ENCODE measurements at regions not wholly inside any gene's neighbourhood (a gene's known extent, or its start where the extent isn't known, plus 50 kb on each side); places are given as distances from the start of the nearest gene placed in this dataset.
"Not testable (repeated sequence)": the region's sequence is repeated elsewhere in the genome, so short reads cannot be mapped to it uniquely, and the experiment has no call there.

DNA sequence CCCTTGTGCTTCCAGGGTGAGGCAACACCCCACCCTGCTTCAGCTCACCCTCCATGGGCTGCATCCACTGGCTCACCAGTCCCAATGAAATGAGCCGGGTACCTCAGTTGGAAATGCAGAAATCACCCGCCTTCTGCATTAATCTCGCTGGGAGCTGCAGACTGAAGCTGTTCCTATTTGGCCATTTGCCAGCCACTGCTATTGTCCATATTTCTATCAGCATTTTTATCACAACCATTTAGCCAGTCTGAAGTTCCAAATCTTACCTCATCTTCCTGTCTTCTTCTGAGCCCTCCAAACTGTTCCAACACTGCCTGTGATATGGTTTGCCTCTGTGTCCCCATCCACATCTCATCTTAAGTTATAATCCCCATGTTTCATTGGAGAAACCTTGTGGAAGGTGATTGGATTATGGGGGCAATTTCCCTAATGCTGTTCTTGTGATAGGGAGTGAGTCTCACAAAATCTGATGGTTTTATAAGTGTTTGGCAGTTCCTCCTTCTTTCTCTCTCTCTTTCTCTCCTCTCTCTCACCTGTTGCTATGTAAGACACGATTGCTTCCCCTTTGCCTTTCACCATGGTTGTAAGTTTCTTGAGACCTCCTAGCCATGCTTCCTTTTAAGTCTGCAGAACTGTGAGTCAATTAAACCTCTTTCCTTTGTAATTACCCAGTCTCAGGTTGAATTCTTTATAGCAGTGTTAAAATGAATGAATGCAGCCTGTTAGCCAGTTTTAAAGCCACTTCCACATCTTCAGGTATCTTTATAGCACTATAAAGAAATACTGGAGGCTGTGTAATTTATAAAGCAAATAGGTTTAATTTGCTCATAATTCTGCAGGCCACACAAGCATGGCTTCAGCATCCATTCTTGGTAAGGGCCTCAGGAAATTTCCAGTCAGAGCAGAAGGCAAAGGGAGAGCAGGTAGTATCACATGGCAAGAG, 203.5 kb downstream of the FCRL5 start:
- no peak for DNase-seq (ENCODE audit: low read depth)
- TF ChIP-seq, protein P1, sequence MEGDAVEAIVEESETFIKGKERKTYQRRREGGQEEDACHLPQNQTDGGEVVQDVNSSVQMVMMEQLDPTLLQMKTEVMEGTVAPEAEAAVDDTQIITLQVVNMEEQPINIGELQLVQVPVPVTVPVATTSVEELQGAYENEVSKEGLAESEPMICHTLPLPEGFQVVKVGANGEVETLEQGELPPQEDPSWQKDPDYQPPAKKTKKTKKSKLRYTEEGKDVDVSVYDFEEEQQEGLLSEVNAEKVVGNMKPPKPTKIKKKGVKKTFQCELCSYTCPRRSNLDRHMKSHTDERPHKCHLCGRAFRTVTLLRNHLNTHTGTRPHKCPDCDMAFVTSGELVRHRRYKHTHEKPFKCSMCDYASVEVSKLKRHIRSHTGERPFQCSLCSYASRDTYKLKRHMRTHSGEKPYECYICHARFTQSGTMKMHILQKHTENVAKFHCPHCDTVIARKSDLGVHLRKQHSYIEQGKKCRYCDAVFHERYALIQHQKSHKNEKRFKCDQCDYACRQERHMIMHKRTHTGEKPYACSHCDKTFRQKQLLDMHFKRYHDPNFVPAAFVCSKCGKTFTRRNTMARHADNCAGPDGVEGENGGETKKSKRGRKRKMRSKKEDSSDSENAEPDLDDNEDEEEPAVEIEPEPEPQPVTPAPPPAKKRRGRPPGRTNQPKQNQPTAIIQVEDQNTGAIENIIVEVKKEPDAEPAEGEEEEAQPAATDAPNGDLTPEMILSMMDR (IDR thresholded peaks at IDR 0.05; ENCODE audit: low read depth, low read length, missing control alignments), result no peak
- H3K4me3 ChIP-seq (ENCODE audit: low read depth, low read length), result no peak overlapping the region
- in situ Hi-C loops (cut with HindIII; ENCODE audit: low sequenced_read_pairs), result no loop called here

DNA sequence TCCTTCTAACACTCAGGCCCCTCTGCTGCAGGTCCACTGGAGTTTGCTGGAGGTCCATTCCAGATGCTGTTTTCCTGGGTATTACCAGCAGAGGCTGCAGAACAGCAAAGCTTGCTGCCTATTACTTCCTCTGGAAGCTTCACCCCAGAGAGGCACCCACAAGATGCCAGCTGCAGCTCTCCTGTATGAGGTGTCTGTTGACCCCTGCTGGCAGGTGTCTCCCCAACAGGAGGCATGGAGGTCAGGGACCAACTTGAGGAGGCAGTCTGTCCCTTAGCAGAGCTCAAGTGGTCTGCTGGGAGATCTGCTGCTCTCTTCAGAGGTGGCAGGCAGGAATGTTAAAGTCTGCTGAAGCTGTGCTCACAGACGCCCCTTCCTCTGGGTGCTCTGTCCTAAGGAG, 204.8 kb downstream of the FCRL5 start:
- TF ChIP-seq, protein P1 (IDR thresholded peaks at IDR 0.05; ENCODE audit: low read depth, low read length, missing control alignments), result no peak

DNA sequence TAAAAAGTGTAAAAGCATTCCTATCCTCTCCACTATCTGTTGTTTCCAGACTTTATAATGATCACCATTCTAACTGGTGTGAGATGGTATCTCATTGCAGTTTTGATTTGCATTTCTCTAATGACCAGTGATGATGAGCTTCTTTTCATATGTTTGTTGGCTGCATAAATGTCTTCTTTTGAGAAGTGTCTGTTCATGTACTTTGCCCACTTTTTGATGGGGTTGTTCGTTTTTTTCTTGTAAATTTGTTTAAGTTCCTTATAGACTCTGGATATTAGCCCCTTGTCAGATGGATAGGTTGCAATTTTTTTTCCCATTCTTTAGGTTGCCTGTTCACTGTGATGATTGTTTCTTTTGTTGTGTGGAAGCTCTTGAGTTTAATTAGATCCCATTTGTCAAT, 199.6 kb upstream of the ETV3 start:
- DNase-seq (ENCODE audit: low read depth); in situ Hi-C loops (cut with HindIII; ENCODE audit: low sequenced_read_pairs); H3K4me3 ChIP-seq (ENCODE audit: low read depth, low read length): not testable (repeated sequence)

More for the DNA sequence above, 204.8 kb downstream of the FCRL5 start:
- no peak overlapping the region for H3K4me3 ChIP-seq (ENCODE audit: low read depth, low read length)
- no peak for DNase-seq (ENCODE audit: low read depth)
- in situ Hi-C loops (cut with HindIII; ENCODE audit: low sequenced_read_pairs), result no loop called here

DNA sequence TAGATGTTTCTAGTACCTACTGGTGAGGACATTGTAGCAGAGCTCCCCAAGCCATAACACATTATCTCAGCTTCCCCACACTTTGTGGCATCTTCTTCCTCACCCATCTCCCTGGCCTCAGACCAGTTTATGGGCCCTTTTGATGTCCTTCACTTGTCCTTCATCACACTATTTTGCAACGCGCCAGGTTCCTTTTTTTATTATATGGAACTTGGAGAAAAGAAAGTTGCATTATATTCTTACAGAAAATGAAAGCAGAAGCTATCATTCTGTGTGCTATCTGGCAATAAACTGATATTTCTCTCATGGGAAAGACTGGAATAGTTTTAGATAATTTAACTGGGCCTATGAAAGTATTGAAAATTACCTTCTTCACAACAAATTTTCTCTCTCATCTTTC, 196.9 kb upstream of the ETV3 start:
- in situ Hi-C loops (cut with HindIII; ENCODE audit: low sequenced_read_pairs), result no loop called here
- no peak for DNase-seq (ENCODE audit: low read depth)
- TF ChIP-seq, protein P1 (IDR thresholded peaks at IDR 0.05; ENCODE audit: low read depth, low read length, missing control alignments), result no peak
- H3K4me3 ChIP-seq (ENCODE audit: low read depth, low read length), result no peak overlapping the region

DNA sequence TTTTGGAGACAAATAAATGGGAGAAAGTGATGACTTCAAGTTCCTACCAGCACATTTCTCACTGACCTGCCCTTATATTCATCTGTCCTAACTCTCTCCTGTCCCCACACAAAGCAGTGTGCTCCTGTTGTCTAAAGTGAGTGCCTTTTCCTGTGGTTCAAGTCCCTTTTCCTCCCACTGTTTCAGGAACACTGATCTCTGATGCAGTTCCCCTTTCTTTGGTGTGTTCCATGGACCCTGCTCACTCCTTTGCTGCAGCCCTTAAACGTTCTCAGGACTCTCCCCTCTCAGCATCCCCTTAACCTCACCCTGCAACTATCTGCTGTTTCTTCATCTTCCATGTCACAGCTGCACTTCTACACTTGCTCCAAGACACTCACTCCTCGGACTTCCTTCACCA, 195.8 kb upstream of the ETV3 start:
- in situ Hi-C loops (cut with HindIII; ENCODE audit: low sequenced_read_pairs), result no loop called here

DNA sequence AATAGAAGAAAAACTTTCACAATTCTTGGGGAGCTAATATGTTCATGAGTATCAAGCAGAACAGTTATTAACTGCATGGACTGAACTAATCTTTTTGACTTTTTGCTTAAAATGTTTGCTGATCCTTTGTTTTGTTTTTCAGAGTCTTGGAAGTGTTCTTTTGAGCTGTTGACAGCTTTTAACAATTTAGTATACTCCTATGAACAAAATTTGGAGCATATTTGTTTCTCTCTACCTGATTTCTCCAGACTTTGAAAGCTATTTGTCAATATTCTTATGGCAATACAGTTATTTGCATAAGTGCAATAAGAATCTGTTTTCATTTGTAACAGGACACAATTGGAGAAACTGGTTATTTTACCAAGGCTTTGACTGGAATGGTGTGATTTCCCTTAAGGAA, 192.0 kb upstream of the ETV3 start:
- in situ Hi-C loops (cut with HindIII; ENCODE audit: low sequenced_read_pairs); DNase-seq (ENCODE audit: low read depth); H3K4me3 ChIP-seq (ENCODE audit: low read depth, low read length): not testable (repeated sequence)

More for the DNA sequence above, 195.8 kb upstream of the ETV3 start:
- H3K4me3 ChIP-seq (ENCODE audit: low read depth, low read length), result no peak overlapping the region
- no peak for DNase-seq (ENCODE audit: low read depth)
- TF ChIP-seq, protein P1 (IDR thresholded peaks at IDR 0.05; ENCODE audit: low read depth, low read length, missing control alignments), result no peak

DNA sequence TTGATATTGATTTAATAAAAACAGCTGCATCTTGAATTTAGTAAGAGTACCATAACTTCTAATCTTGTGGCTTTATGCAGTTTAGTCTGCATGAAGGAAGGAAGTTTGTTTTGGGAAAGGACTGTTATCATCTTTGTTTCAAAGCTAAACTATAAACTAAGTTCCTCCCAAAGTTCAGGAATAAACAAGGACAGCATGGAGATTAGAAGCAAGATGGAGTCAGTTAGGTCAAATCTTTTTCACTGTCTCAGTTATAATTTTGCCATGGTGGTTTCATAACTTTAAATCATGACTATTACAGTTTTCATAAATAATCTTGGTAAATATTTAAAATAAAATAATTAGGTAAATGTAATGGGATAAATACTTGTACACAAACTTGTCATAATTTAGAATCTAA, 189.9 kb upstream of the ETV3 start:
- H3K4me3 ChIP-seq (ENCODE audit: low read depth, low read length); in situ Hi-C loops (cut with HindIII; ENCODE audit: low sequenced_read_pairs); DNase-seq (ENCODE audit: low read depth): not testable (repeated sequence)

DNA sequence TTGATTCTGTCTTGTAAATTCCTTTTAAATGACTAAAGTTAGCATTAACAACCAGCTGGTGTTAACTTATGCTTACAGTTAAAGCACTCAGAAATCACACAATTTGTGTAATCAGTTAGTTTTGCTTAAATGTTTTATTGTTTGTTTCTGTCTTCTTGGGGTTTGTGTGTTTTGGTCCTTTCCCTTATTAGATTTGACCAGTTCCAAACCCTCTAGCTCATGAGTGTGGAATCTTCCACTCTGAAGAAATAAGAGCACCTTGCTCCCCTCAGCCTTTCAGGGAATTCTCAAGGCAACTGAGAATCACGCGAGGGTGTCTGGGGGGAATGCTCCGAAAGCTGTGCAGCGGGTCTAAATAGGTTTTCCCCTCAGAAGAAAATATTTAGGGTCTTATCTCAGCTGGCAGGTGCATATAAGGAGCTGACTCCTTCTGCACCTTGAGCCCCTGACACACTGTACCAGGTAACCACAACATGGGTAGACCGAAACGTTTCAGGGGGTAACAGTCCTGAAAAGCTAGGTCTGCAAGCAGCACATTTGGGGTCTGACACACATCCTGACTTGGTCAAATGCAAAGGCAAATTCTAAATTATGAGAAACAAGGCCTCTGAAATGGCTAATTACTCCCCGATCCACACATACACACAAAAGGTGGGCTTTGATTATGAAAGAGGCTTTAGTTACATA, 188.1 kb upstream of the ETV3 start:
- TF ChIP-seq, protein P1 (IDR thresholded peaks at IDR 0.05; ENCODE audit: low read depth, low read length, missing control alignments), result no peak
- in situ Hi-C loops (cut with HindIII; ENCODE audit: low sequenced_read_pairs), result no loop called here
- no peak for DNase-seq (ENCODE audit: low read depth)
- H3K4me3 ChIP-seq (ENCODE audit: low read depth, low read length), result no peak overlapping the region
